ENCODE measurements at regions not wholly inside any gene's neighbourhood (a gene's known extent, or its start where the extent isn't known, plus 50 kb on each side); places are given as distances from the start of the nearest gene placed in this dataset.
"Not testable (repeated sequence)": the region's sequence is repeated elsewhere in the genome, so short reads cannot be mapped to it uniquely, and the experiment has no call there.

GRCh38 chr4:111362941-111363361 is 740.1 kb upstream of the PITX2 start (continued):
- TF ChIP-seq, protein P1, sequence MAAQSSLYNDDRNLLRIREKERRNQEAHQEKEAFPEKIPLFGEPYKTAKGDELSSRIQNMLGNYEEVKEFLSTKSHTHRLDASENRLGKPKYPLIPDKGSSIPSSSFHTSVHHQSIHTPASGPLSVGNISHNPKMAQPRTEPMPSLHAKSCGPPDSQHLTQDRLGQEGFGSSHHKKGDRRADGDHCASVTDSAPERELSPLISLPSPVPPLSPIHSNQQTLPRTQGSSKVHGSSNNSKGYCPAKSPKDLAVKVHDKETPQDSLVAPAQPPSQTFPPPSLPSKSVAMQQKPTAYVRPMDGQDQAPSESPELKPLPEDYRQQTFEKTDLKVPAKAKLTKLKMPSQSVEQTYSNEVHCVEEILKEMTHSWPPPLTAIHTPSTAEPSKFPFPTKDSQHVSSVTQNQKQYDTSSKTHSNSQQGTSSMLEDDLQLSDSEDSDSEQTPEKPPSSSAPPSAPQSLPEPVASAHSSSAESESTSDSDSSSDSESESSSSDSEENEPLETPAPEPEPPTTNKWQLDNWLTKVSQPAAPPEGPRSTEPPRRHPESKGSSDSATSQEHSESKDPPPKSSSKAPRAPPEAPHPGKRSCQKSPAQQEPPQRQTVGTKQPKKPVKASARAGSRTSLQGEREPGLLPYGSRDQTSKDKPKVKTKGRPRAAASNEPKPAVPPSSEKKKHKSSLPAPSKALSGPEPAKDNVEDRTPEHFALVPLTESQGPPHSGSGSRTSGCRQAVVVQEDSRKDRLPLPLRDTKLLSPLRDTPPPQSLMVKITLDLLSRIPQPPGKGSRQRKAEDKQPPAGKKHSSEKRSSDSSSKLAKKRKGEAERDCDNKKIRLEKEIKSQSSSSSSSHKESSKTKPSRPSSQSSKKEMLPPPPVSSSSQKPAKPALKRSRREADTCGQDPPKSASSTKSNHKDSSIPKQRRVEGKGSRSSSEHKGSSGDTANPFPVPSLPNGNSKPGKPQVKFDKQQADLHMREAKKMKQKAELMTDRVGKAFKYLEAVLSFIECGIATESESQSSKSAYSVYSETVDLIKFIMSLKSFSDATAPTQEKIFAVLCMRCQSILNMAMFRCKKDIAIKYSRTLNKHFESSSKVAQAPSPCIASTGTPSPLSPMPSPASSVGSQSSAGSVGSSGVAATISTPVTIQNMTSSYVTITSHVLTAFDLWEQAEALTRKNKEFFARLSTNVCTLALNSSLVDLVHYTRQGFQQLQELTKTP (IDR thresholded peaks at IDR 0.05; ENCODE audit: low read depth in 1 of 2, partially characterized antibody in 2 of 2) = no peak
- no peak for TF ChIP-seq RNF219 (CRISPR knock-in tag; IDR thresholded peaks at IDR 0.05)

- FAIRE-seq; H3K27ac ChIP-seq (ENCODE audit: extremely low read depth, low read depth, low read length); H4K20me1 ChIP-seq (replicated peaks; ENCODE audit: control insufficient read depth, insufficient read depth, low read length); H3K9me3 ChIP-seq (replicated peaks; ENCODE audit: control insufficient read depth, insufficient read depth, low read depth, low read length); POLR2A ChIA-PET; in situ Hi-C loops (cut with MboI); H3K36me3 ChIP-seq (ENCODE audit: control insufficient read depth, insufficient read depth, low read length); H3K4me2 ChIP-seq (ENCODE audit: insufficient read depth, low read length); DNase-seq (ENCODE audit: extremely low read depth in 1 of 4, low spot score in 3 of 4); intact Hi-C loops (cut with micrococcal nuclease); H3K9me1 ChIP-seq (ENCODE audit: control insufficient read depth, insufficient read depth, low read length); H3K4me1 ChIP-seq (replicated peaks in 1 of 2; ENCODE audit: control insufficient read depth in 2 of 2, insufficient read depth in 2 of 2, low read length in 2 of 2); H3K79me2 ChIP-seq (ENCODE audit: control insufficient read depth, insufficient read depth, low read length); H2AFZ ChIP-seq (ENCODE audit: low read depth, low read length); H3K4me3 ChIP-seq; H3K9ac ChIP-seq (ENCODE audit: insufficient read depth in 1 of 2, low read depth in 2 of 2, low read length in 2 of 2); H3K27me3 ChIP-seq (ENCODE audit: control insufficient read depth in 2 of 2, insufficient read depth in 2 of 2, low read length in 2 of 2); ATAC-seq; CTCF ChIA-PET (ENCODE audit: low intra/inter-chr PET ratio); BruUV-seq (replicated peaks): not testable (repeated sequence)
- 2% methylated on average over 9 of the region's 14 CpGs for WGBS (ENCODE audit: insufficient coverage, low coverage, missing lambda C conversion rate)
These were observed 755.0 kb upstream of the PITX2 start for GRCh38 chr4:111377880-111378279.
